OCI-LY7 (cell line): ENCODE measurements at regions not wholly inside any gene's neighbourhood (a gene's known extent, or its start where the extent isn't known, plus 50 kb on each side); places are given as distances from the start of the nearest gene placed in this dataset.

ENCODE experiments used
- CTCF ChIP-seq: fragments of 200-600 bp; sonication (generic); conservative IDR thresholded peaks from 2 replicates; pipeline ENCODE4 v1.5.1; 2014; ENCODE audit warnings: mild to moderate bottlenecking, antibody characterized with exemption, low read length, moderate library complexity, mixed read lengths
- EZH2phosphoT487 ChIP-seq: fragments of 200-600 bp; sonication (generic); IDR thresholded peaks from 2 replicates; pipeline ENCODE4 v1.6.1; 2018; ENCODE audit warnings: low read depth, borderline replicate concordance, mild to moderate bottlenecking, mixed run types, antibody characterized with exemption, low read length, moderate library complexity, mixed read lengths

GRCh38 chr7:156015237-156016020, 203.2 kb upstream of the SHH start:
- no peak for TF ChIP-seq CTCF
- TF ChIP-seq EZH2phosphoT487: no peak
